ENCODE measurements at regions not wholly inside any gene's neighbourhood (a gene's known extent, or its start where the extent isn't known, plus 50 kb on each side); places are given as distances from the start of the nearest gene placed in this dataset.

GRCh38 chr2:199064201-199064600 is 393.5 kb downstream of the SATB2 start:
- Histone ChIP-seq H4K20me1 (ENCODE audit: insufficient read depth) (no peaks in the 10 kb centered on the region), H3K4me1 (ENCODE audit: control insufficient read depth in 1 of 2, insufficient read depth in 2 of 2, low read depth in 1 of 2, low read length in 1 of 2) (no peaks in the 10 kb centered on the region), H2AFZ (ENCODE audit: low read depth) (no peak overlapping the region), H3K79me2 (ENCODE audit: insufficient read depth) (no peaks in the 10 kb centered on the region), H3K4me3 (ENCODE audit: low read depth in 2 of 2, low read length in 1 of 2) (no peak overlapping the region), H3K9me3 (no peaks in the 10 kb centered on the region), H3K27me3 (ENCODE audit: insufficient read depth) (no peaks in the 10 kb centered on the region), H3K4me2 (no peak overlapping the region), H3K36me3 (replicated peaks in 1 of 2; ENCODE audit: control insufficient read depth in 1 of 2, insufficient read depth in 2 of 2, low read length in 1 of 2) (no peaks in the 10 kb centered on the region), H3K9me2 (no peaks in the 10 kb centered on the region), H3F3A (replicated peaks; ENCODE audit: insufficient read depth) (no peaks in the 10 kb centered on the region), H3K27ac (ENCODE audit: low read depth in 2 of 2, low read length in 1 of 2) (no peak overlapping the region), H3K9ac (no peak overlapping the region)
- ChIA-PET CTCF (no interaction called here), POLR2A (no interaction called here)
- 15% methylated on average over 2 of the region's 2 CpGs for WGBS (ENCODE audit: low lambda C conversion rate)
- DNase-seq, result no peak
- no peak for TF ChIP-seq IRF3 (IDR thresholded peaks at IDR 0.05; ENCODE audit: low read depth, low read length)
- no peak for TF ChIP-seq TAF1 (IDR thresholded peaks at IDR 0.05; ENCODE audit: borderline replicate concordance, low read depth, low read length)
- TF ChIP-seq CTCF (IDR thresholded peaks at IDR 0.05), result no peak
- TF ChIP-seq NFIC (IDR thresholded peaks at IDR 0.05; ENCODE audit: borderline replicate concordance), result no peak
- TF ChIP-seq NRF1 (IDR thresholded peaks at IDR 0.05; ENCODE audit: low read depth, low read length), result no peak
- TF ChIP-seq RFX5 (IDR thresholded peaks at IDR 0.05; ENCODE audit: low read length), result no peak
- no peak for TF ChIP-seq TEAD4 (IDR thresholded peaks at IDR 0.05; ENCODE audit: borderline replicate concordance, insufficient read depth)
- no peak for TF ChIP-seq USF2 (IDR thresholded peaks at IDR 0.05; ENCODE audit: borderline replicate concordance, low read depth, low read length)
- no peak for TF ChIP-seq MEF2A (IDR thresholded peaks at IDR 0.05; ENCODE audit: borderline replicate concordance, low read depth)
- TF ChIP-seq POLR2AphosphoS5 (IDR thresholded peaks at IDR 0.05; ENCODE audit: low read depth, low read length), result no peak
- no peak for TF ChIP-seq FOSL2 (IDR thresholded peaks at IDR 0.05; ENCODE audit: borderline replicate concordance, low read depth)
- TF ChIP-seq GATA2 (CRISPR knock-in tag; IDR thresholded peaks at IDR 0.05), result no peak
- TF ChIP-seq YY1 (IDR thresholded peaks at IDR 0.05; ENCODE audit: low read depth), result no peak
- no peak for TF ChIP-seq USF1 (IDR thresholded peaks at IDR 0.05; ENCODE audit: borderline replicate concordance, low read depth)
- TF ChIP-seq ZBTB33 (IDR thresholded peaks at IDR 0.05; ENCODE audit: borderline replicate concordance, low read depth), result no peak
- TF ChIP-seq REST (IDR thresholded peaks at IDR 0.05; ENCODE audit: low read depth, low read length), result no peak
- no peak for TF ChIP-seq RCOR1 (IDR thresholded peaks at IDR 0.05; ENCODE audit: low read length)
